Vagina (tissue), 2 donors: ENCODE measurements at regions not wholly inside any gene's neighbourhood (a gene's known extent, or its start where the extent isn't known, plus 50 kb on each side); places are given as distances from the start of the nearest gene placed in this dataset.

Experiments
- DNase-seq, 2 donors: peaks; one replicate each; pipeline ENCODE4 v3.0.0-alpha.2; 2017; ENCODE audit errors: extremely low spot score in 2 of 2
- H3K27ac ChIP-seq: fragments of 200-600 bp; sonication (generic); one replicate; pipeline ENCODE4 v1.5.1; 2019
- H3K27me3 ChIP-seq: fragments of 200-600 bp; sonication (generic); one replicate; pipeline ENCODE4 v1.5.1; 2019
- H3K36me3 ChIP-seq, 2 donors: fragments of 200-600 bp; sonication (generic); one replicate each; pipeline ENCODE4 v1.5.1; 2017 to 2019
- H3K4me1 ChIP-seq: fragments of 200-600 bp; sonication (generic); one replicate; pipeline ENCODE4 v1.5.1; 2019
- H3K4me3 ChIP-seq, 2 donors: fragments of 200-600 bp; sonication (generic); 1 replicate in 1 of 2; 2 replicates in 1 of 2; pipeline ENCODE4 v1.5.1; 2016 to 2019
- H3K9me3 ChIP-seq: fragments of 200-600 bp; sonication (generic); one replicate; pipeline ENCODE4 v1.5.1; 2019
- POLR2A ChIP-seq, 2 donors: fragments of 450-650 bp; IDR thresholded peaks; one replicate each; pipeline ENCODE4 v1.6.1; 2017; ENCODE audit warnings: antibody characterized with exemption in 2 of 2, mild to moderate bottlenecking in 2 of 2, moderate library complexity in 2 of 2
- POLR2AphosphoS5 ChIP-seq, 2 donors: sonication (generic); formaldehyde crosslinking; IDR thresholded peaks; one replicate each; pipeline ENCODE4 v1.9.0; 2017; ENCODE audit warnings: antibody characterized with exemption in 2 of 2, mild to moderate bottlenecking in 2 of 2, low read depth in 1 of 2; ENCODE audit not compliant: insufficient read depth in 1 of 2
- intact Hi-C: fragments of 100-400 bp; cut with DNase I; formaldehyde crosslinking; loops from one replicate; pipeline ENCODE4 v1.15.1; 2023
- TF ChIP-seq, protein P1 (sequence below), 3 experiments: fragments of 450-650 bp in 2 of 3; fragments of 200-600 bp in 1 of 3; sonication (generic) in 1 of 3; IDR thresholded peaks; one replicate each; pipeline ENCODE4 v1.5.1; 2017 to 2019; ENCODE audit warnings: antibody characterized with exemption in 3 of 3, mild to moderate bottlenecking in 2 of 3, moderate library complexity in 2 of 3

DNA sequence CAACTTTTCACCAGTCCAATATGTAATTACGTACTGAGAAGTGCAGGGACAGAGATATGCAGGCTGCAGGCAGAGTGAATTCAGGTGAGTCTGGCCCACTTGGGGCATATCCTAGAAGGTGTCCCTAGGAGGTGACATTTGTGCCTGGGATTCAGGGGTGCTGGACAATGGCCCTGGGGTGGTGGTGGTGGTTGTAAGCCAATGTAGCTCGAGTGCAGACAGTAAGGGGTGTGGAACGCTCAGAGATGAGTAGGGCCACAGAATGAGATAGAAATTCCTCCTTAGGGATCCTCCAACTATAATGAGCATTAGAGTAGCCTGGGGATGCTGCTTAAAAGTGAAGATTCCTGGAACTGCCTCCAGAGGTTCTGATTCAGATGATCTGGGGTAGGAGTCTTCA lies 221.7 kb upstream of the MPHOSPH6 start:
- Histone ChIP-seq H3K4me1 (no peaks in the 10 kb centered on the region), H3K4me3 (no peak overlapping the region), H3K27ac (no peak overlapping the region), H3K36me3 (no peaks in the 10 kb centered on the region), H3K27me3 (no peaks in the 10 kb centered on the region), H3K9me3 (no peaks in the 10 kb centered on the region)
- peak in 1 of 2 donors; percentile 52 for DNase-seq
- no peak for TF ChIP-seq POLR2AphosphoS5 (IDR thresholded peaks at IDR 0.05; ENCODE audit: insufficient read depth in 1 of 2, low read depth in 1 of 2)
- TF ChIP-seq, protein P1, sequence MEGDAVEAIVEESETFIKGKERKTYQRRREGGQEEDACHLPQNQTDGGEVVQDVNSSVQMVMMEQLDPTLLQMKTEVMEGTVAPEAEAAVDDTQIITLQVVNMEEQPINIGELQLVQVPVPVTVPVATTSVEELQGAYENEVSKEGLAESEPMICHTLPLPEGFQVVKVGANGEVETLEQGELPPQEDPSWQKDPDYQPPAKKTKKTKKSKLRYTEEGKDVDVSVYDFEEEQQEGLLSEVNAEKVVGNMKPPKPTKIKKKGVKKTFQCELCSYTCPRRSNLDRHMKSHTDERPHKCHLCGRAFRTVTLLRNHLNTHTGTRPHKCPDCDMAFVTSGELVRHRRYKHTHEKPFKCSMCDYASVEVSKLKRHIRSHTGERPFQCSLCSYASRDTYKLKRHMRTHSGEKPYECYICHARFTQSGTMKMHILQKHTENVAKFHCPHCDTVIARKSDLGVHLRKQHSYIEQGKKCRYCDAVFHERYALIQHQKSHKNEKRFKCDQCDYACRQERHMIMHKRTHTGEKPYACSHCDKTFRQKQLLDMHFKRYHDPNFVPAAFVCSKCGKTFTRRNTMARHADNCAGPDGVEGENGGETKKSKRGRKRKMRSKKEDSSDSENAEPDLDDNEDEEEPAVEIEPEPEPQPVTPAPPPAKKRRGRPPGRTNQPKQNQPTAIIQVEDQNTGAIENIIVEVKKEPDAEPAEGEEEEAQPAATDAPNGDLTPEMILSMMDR (IDR thresholded peaks at IDR 0.05), result no peak
- TF ChIP-seq POLR2A (IDR thresholded peaks at IDR 0.05), result no peak
- intact Hi-C loops, result no loop called here

DNA sequence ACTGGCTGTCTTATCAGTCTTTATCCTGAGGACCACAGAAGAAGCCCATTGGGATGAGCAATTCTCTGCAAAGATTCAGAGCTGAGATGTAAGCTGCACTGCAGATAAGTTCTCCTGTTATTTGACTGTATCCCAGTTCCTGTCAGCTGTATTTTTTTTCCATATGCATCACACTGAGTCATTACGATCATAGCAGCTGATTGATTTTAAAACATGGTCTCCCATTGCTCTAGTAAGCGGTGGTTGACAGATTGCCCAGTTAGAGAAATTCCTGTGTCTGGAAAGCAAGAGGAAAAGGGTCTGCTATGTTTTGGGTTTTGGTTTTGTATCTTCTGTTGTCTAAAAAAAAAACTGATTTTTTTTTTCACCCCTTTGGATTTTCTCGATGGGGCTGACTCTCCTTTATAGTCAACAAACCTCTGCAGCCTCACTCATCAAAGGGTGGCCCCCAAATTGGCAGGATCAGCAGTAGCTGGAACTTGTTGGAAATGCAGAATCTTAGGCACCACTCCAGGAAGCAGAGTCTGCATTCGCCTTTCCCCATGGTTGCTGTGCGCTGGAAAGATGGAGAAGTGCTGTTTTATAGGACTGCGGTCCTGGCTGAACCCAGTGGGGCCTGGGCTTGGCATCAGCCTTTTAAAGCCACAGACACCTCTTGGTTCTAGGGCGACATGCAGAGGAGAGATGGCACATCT lies 220.1 kb upstream of the MPHOSPH6 start:
- Histone ChIP-seq H3K9me3 (no peaks in the 10 kb centered on the region), H3K36me3 (no peaks in the 10 kb centered on the region), H3K4me1 (no peaks in the 10 kb centered on the region), H3K27ac (no peak overlapping the region), H3K27me3 (no peaks in the 10 kb centered on the region), H3K4me3 (no peak overlapping the region)
- intact Hi-C loops, result no loop called here
- TF ChIP-seq POLR2AphosphoS5 (IDR thresholded peaks at IDR 0.05; ENCODE audit: insufficient read depth in 1 of 2, low read depth in 1 of 2) (no peak), POLR2A (IDR thresholded peaks at IDR 0.05) (no peak)
- TF ChIP-seq, protein P1 (IDR thresholded peaks at IDR 0.05), result no peak
- DNase-seq, result peak in 1 of 2 donors; percentile 58

DNA sequence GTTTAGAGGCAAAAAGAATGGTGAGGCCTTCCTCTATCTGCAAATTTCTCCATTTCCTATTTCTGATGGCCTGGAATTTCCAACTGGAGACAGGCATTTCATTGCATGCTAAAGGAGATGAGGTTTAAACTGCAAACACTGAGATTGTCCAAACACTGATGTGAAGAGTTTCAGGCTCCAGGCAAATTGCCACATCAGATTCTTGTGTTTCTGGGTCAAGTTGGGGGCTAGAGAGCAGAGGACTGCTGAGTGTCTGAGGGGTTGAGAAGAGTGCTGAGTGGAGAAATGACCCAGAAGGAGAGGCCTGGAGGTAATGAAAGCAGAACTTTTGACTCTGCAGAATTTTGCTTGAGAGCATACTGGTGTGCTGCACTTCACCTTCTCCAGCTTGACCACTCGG lies 216.7 kb upstream of the MPHOSPH6 start:
- H3K4me3 ChIP-seq, result no peak overlapping the region
- no peaks in the 10 kb centered on the region for H3K4me1 ChIP-seq
- H3K9me3 ChIP-seq, result no peaks in the 10 kb centered on the region
- H3K27ac ChIP-seq, result no peak overlapping the region
- intact Hi-C loops, result no loop called here
- no peaks in the 10 kb centered on the region for H3K36me3 ChIP-seq
- TF ChIP-seq, protein P1 (IDR thresholded peaks at IDR 0.05), result no peak
- no peak for TF ChIP-seq POLR2AphosphoS5 (IDR thresholded peaks at IDR 0.05; ENCODE audit: insufficient read depth in 1 of 2, low read depth in 1 of 2)
- TF ChIP-seq POLR2A (IDR thresholded peaks at IDR 0.05), result no peak
- H3K27me3 ChIP-seq, result no peaks in the 10 kb centered on the region
- DNase-seq, result no peak

DNA sequence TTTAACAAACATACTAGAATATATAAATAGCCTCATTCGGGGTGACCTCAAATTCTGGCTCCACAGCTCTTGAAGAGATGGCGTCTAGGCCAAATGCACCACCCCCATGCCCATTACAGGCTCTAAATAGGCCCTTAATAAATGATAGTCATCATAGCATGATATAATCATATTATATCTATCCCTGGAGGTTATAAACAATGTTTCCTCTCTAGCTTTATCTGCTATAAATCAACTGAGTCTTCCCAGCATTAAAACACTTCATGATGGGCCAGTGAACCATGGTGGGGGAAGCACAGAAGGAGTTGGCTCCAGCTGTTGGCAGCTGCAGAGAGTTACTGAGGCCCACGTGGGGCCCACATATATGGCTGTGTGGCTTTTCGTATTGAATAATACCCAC lies 214.9 kb upstream of the MPHOSPH6 start:
- H3K36me3 ChIP-seq, result no peaks in the 10 kb centered on the region
- TF ChIP-seq POLR2A (IDR thresholded peaks at IDR 0.05), result no peak
- TF ChIP-seq, protein P1 (IDR thresholded peaks at IDR 0.05), result no peak
- no peak for TF ChIP-seq POLR2AphosphoS5 (IDR thresholded peaks at IDR 0.05; ENCODE audit: insufficient read depth in 1 of 2, low read depth in 1 of 2)
- intact Hi-C loops, result no loop called here
- H3K4me1 ChIP-seq, result no peaks in the 10 kb centered on the region
- H3K4me3 ChIP-seq, result no peak overlapping the region
- H3K27ac ChIP-seq, result no peak overlapping the region
- no peaks in the 10 kb centered on the region for H3K27me3 ChIP-seq
- DNase-seq, result no peak
- H3K9me3 ChIP-seq, result no peaks in the 10 kb centered on the region

DNA sequence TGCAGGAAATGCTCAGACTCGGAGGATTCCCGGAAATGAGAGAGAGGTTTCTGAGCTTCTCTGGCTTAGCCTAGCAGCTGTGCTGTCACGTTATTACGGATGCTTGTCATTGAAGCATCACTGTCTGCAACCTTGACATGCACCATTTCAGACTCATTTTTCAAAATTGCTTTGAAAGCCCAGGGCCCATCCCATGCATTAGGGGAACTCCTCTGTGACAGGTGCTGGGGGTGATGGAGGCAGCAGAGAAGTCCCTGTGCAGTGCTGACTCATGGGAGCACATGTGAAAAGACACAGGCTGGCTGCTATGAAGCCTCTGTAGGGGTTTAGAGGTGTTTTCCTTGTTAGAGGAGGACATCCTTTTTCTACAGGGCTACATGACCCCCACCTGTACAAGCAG lies 214.0 kb upstream of the MPHOSPH6 start:
- H3K27me3 ChIP-seq, result no peaks in the 10 kb centered on the region
- no peaks in the 10 kb centered on the region for H3K4me1 ChIP-seq
- H3K9me3 ChIP-seq, result no peaks in the 10 kb centered on the region
- no peak overlapping the region for H3K27ac ChIP-seq
- H3K4me3 ChIP-seq, result no peak overlapping the region
- intact Hi-C loops, result no loop called here
- TF ChIP-seq POLR2A (IDR thresholded peaks at IDR 0.05) (no peak), POLR2AphosphoS5 (IDR thresholded peaks at IDR 0.05; ENCODE audit: insufficient read depth in 1 of 2, low read depth in 1 of 2) (no peak)
- TF ChIP-seq, protein P1 (IDR thresholded peaks at IDR 0.05), result no peak
- no peaks in the 10 kb centered on the region for H3K36me3 ChIP-seq
- DNase-seq, result peak in 1 of 2 donors; percentile 77
